HCT116 (cell line): ENCODE measurements at regions not wholly inside any gene's neighbourhood (a gene's known extent, or its start where the extent isn't known, plus 50 kb on each side); places are given as distances from the start of the nearest gene placed in this dataset.

Experiments used
- ATAC-seq: fragments of 200-7000 bp; cut with Tn5 transposase; 2 replicates; pipeline ENCODE4 v1.9.1; 2020; ENCODE audit warnings: mild to moderate bottlenecking, moderate library complexity
- BruUV-seq: library from RNA; stranded (reverse); fragments of 400-500 nt; replicated peaks from 2 replicates; lab custom pipeline; 2021; lab: Mats Ljungman, UMichigan
- CTCF ChIA-PET: fragments of 300-600 bp; sonication (Branson Sonifier 250); formaldehyde crosslinking; loops from one replicate; lab custom pipeline; 2021; ENCODE audit warnings: antibody characterized with exemption; lab: Charles Lee
- POLR2A ChIA-PET: fragments of 300-600, 350-600 bp; sonication (Branson Sonifier 250); formaldehyde crosslinking; loops from one replicate; lab custom pipeline; 2021; ENCODE audit warnings: antibody characterized with exemption; lab: Charles Lee
- RAD21 ChIA-PET, 2 experiments: fragments of 300-600 bp; sonication (Branson Sonifier 250); formaldehyde crosslinking; loops; one replicate each; lab custom pipeline; 2023; ENCODE audit warnings: low total read pairs in 2 of 2; ENCODE audit not compliant: uncharacterized antibody in 2 of 2, unreplicated experiment in 2 of 2, low non-redundant PET in 1 of 2; lab: Charles Lee
- DNase-seq: peaks from one replicate; pipeline ENCODE4 v3.0.0-alpha.2; 2010; ENCODE audit warnings: low read depth, low spot score
- H2AFZ ChIP-seq: fragments of 200-600 bp; shearing (Covaris generic), sonication (generic); 2 replicates; pipeline ENCODE4 v1.6.1; 2017; ENCODE audit warnings: low read depth, mixed run types, mixed read lengths, antibody characterized with exemption, low read length; ENCODE audit not compliant: poor library complexity, severe bottlenecking
- H3K27ac ChIP-seq: 2 replicates; pipeline ENCODE4 v1.5.1; 2012; ENCODE audit warnings: low read depth, low read length
- H3K27me3 ChIP-seq: fragments of 200-600 bp; sonication (generic); 2 replicates; pipeline ENCODE4 v1.6.1; 2016; ENCODE audit warnings: mixed run types, low read length, mixed read lengths; ENCODE audit not compliant: insufficient read depth
- H3K36me3 ChIP-seq, 2 experiments: fragments of 200-500 bp in 1 of 2; fragments of 200-600 bp in 1 of 2; sonication (Bioruptor generic) in 1 of 2; sonication (generic) in 1 of 2; 2 replicates each; pipeline versions ENCODE4 v1.5.1 to v1.6.1; 2014 to 2016; ENCODE audit warnings: low read length in 2 of 2, inconsistent platforms in 1 of 2, mixed read lengths in 1 of 2, mixed run types in 1 of 2; ENCODE audit not compliant: insufficient read depth in 2 of 2, control insufficient read depth in 1 of 2
- H3K4me1 ChIP-seq, 2 experiments: fragments of 200-600 bp in 1 of 2; sonication (generic) in 1 of 2; 2 replicates each; pipeline versions ENCODE4 v1.5.1 to v1.6.1; 2012 to 2017; ENCODE audit warnings: low read length in 2 of 2, inconsistent platforms in 1 of 2, mild to moderate bottlenecking in 1 of 2, mixed read lengths in 1 of 2, mixed run types in 1 of 2, moderate library complexity in 1 of 2; ENCODE audit not compliant: insufficient read depth in 2 of 2, control insufficient read depth in 1 of 2
- H3K4me2 ChIP-seq: fragments of 200-600 bp; sonication (generic); 2 replicates; pipeline ENCODE4 v1.6.1; 2017; ENCODE audit warnings: mixed run types, low read length, mixed read lengths
- H3K4me3 ChIP-seq, 2 experiments: fragments of 200-600 bp in 1 of 2; sonication (generic) in 1 of 2; replicated peaks in 1 of 2; 2 replicates each; pipeline ENCODE4 v1.5.1; 2011 to 2016; ENCODE audit warnings: low read length in 2 of 2, control low read depth in 1 of 2, low read depth in 1 of 2, mild to moderate bottlenecking in 1 of 2, mixed read lengths in 1 of 2, mixed run types in 1 of 2
- H3K79me2 ChIP-seq: fragments of 200-600 bp; sonication (generic); 2 replicates; pipeline ENCODE4 v1.6.1; 2017; ENCODE audit warnings: mild to moderate bottlenecking, mixed run types, low read length, moderate library complexity, mixed read lengths; ENCODE audit not compliant: insufficient read depth
- H3K9ac ChIP-seq: fragments of 200-600 bp; sonication (generic); 2 replicates; pipeline ENCODE4 v1.6.1; 2016; ENCODE audit warnings: low read length, mixed read lengths
- H3K9me2 ChIP-seq: fragments of 200-600 bp; sonication (generic), shearing (Covaris generic); 2 replicates; pipeline ENCODE4 v1.6.1; 2017; ENCODE audit warnings: mixed run types, mild to moderate bottlenecking, moderate library complexity; ENCODE audit not compliant: insufficient read depth
- H3K9me3 ChIP-seq, 2 experiments: fragments of 200-500 bp in 1 of 2; fragments of 200-600 bp in 1 of 2; sonication (Bioruptor generic) in 1 of 2; sonication (generic) in 1 of 2; 2 replicates each; pipeline ENCODE4 v1.6.1; 2014 to 2017; ENCODE audit warnings: low read length in 2 of 2, mixed read lengths in 2 of 2, inconsistent platforms in 1 of 2, low read depth in 1 of 2, mild to moderate bottlenecking in 1 of 2, mixed run types in 1 of 2, moderate library complexity in 1 of 2; ENCODE audit not compliant: control insufficient read depth in 1 of 2, insufficient read depth in 1 of 2
- H4K20me1 ChIP-seq: fragments of 200-600 bp; sonication (generic), shearing (Covaris generic); 2 replicates; pipeline ENCODE4 v1.6.1; 2017; ENCODE audit warnings: mixed run types, mild to moderate bottlenecking, moderate library complexity; ENCODE audit not compliant: insufficient read depth
- CBX3 ChIP-seq: IDR thresholded peaks from 2 replicates; pipeline ENCODE4 v1.6.1; 2012; ENCODE audit warnings: low read depth
- EGR1 ChIP-seq: IDR thresholded peaks from 2 replicates; pipeline ENCODE4 v1.6.1; 2012; ENCODE audit warnings: low read depth
- EZH2phosphoT487 ChIP-seq: fragments of 200-600 bp; IDR thresholded peaks from 2 replicates; pipeline ENCODE4 v1.6.1; 2018; ENCODE audit warnings: antibody characterized with exemption, borderline replicate concordance
- FOSL1 ChIP-seq: IDR thresholded peaks from 2 replicates; pipeline ENCODE4 v1.6.1; 2012; ENCODE audit warnings: low read depth
- JUND ChIP-seq: IDR thresholded peaks from 2 replicates; pipeline ENCODE4 v1.6.1; 2012
- POLR2A ChIP-seq: IDR thresholded peaks from 2 replicates; pipeline ENCODE4 v1.7.0; 2011; ENCODE audit warnings: borderline replicate concordance; ENCODE audit not compliant: insufficient read depth, insufficient read length; ENCODE audit errors: extremely low read depth
- POLR2AphosphoS5 ChIP-seq: IDR thresholded peaks from 2 replicates; pipeline ENCODE4 v1.6.1; 2011; ENCODE audit warnings: mild to moderate bottlenecking, low read depth, low read length, moderate library complexity
- RAD21 ChIP-seq: IDR thresholded peaks from 2 replicates; pipeline ENCODE4 v1.6.1; 2012; ENCODE audit warnings: low read depth, mild to moderate bottlenecking
- SIN3A ChIP-seq: IDR thresholded peaks from 2 replicates; pipeline ENCODE4 v1.6.1; 2012; ENCODE audit warnings: low read depth
- SP1 ChIP-seq: IDR thresholded peaks from 2 replicates; pipeline ENCODE4 v1.6.1; 2012; ENCODE audit warnings: low read depth
- TCF7L2 ChIP-seq: IDR thresholded peaks from 2 replicates; pipeline ENCODE4 v1.7.0; 2011; ENCODE audit warnings: borderline replicate concordance, inconsistent platforms; ENCODE audit not compliant: insufficient read depth, insufficient read length; ENCODE audit errors: extremely low read depth
- ZFX ChIP-seq: fragments of 450-650 bp; IDR thresholded peaks from 2 replicates; pipeline ENCODE4 v1.6.1; 2017
- intact Hi-C: fragments of 100-400 bp; cut with micrococcal nuclease; formaldehyde crosslinking; loops from 2 replicates; pipeline ENCODE4 v1.10.0; 2022
- TF ChIP-seq, protein P1 (sequence below), 3 experiments: fragments of 200-600 bp in 1 of 3; sonication (generic) in 1 of 3; IDR thresholded peaks in 2 of 3; conservative IDR thresholded peaks in 1 of 3; 2 replicates each; pipeline ENCODE4 v1.5.1; 2012 to 2017; ENCODE audit warnings: low read depth in 2 of 3, low read length in 2 of 3, antibody characterized with exemption in 1 of 3, borderline replicate concordance in 1 of 3, control low read depth in 1 of 3, mild to moderate bottlenecking in 1 of 3, mixed read lengths in 1 of 3, mixed run types in 1 of 3, moderate library complexity in 1 of 3; ENCODE audit not compliant: insufficient read depth in 1 of 3
- TF ChIP-seq, protein P2 (sequence below): IDR thresholded peaks from 2 replicates; pipeline ENCODE4 v1.6.1; 2011; ENCODE audit warnings: mild to moderate bottlenecking, low read length, moderate library complexity; ENCODE audit not compliant: insufficient replicate concordance; ENCODE audit errors: extremely low read depth
- TF ChIP-seq, protein P3 (sequence below): IDR thresholded peaks from 2 replicates; pipeline ENCODE4 v1.6.1; 2012

DNA sequence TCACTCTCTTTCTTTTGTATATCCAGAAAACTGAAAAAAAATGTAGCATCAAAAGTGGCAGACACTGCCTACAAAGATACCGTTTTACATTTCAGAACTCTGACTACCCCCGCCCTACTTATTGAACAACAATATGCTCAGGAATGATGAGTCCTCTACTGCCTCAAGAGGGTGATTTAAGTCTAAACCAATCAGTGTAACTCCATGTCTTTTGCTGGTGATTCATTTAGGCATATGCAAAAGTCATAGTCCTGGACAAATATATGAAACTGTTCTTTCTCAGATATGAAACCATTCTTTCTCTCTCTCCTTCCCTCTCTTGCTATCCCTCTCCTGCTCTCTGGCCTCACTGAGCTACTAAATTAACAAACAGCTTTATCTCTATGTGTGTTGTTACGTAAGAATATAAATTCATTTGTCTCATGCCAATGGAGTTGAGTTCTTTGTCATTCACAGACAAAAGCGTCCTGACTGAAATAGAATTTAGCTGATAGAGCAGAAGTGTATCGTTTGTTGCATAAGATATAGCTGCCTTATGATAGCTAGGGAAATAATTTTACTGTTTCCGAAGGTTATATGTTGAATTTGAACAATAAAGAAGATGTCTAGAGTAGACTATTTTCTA lies 133.7 kb upstream of the OSTN start:
- ATAC-seq: peak; percentile 53
- Histone ChIP-seq H3K9me3 (no peaks in the 10 kb centered on the region), H3K4me1 (peaks cover 0 to 9% of the 10 kb centered on the region in 2 experiments; a peak in 1 of 4 replicates), H3K79me2 (no peaks in the 10 kb centered on the region), H3K36me3 (no peaks in the 10 kb centered on the region), H3K4me3 (no peak overlapping the region), H3K4me2 (no peak overlapping the region), H4K20me1 (no peaks in the 10 kb centered on the region), H3K9ac (no peak overlapping the region), H3K27ac (no peak overlapping the region), H2AFZ (peak overlapping the region; percentile 37), H3K27me3 (no peaks in the 10 kb centered on the region), H3K9me2 (no peaks in the 10 kb centered on the region)
- CTCF ChIA-PET: no interaction called here
- BruUV-seq: no TSS peak
- TF ChIP-seq, protein P1, sequence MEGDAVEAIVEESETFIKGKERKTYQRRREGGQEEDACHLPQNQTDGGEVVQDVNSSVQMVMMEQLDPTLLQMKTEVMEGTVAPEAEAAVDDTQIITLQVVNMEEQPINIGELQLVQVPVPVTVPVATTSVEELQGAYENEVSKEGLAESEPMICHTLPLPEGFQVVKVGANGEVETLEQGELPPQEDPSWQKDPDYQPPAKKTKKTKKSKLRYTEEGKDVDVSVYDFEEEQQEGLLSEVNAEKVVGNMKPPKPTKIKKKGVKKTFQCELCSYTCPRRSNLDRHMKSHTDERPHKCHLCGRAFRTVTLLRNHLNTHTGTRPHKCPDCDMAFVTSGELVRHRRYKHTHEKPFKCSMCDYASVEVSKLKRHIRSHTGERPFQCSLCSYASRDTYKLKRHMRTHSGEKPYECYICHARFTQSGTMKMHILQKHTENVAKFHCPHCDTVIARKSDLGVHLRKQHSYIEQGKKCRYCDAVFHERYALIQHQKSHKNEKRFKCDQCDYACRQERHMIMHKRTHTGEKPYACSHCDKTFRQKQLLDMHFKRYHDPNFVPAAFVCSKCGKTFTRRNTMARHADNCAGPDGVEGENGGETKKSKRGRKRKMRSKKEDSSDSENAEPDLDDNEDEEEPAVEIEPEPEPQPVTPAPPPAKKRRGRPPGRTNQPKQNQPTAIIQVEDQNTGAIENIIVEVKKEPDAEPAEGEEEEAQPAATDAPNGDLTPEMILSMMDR (IDR thresholded peaks at IDR 0.05 in 2 of 3, conservative IDR thresholded peaks at IDR 0.05 in 1 of 3; ENCODE audit: borderline replicate concordance in 1 of 3, insufficient read depth in 1 of 3, low read depth in 2 of 3, low read length in 2 of 3): peak in 1 of 3 experiments; percentile 8; a peak in 1 of 6 replicates
- TF ChIP-seq POLR2A (no peak), FOSL1 (no peak), RAD21 (no peak), EGR1 (no peak)
- DNase-seq: no peak
- intact Hi-C loops: no loop called here
- POLR2A ChIA-PET: no interaction called here
- RAD21 ChIA-PET: no interaction called here

DNA sequence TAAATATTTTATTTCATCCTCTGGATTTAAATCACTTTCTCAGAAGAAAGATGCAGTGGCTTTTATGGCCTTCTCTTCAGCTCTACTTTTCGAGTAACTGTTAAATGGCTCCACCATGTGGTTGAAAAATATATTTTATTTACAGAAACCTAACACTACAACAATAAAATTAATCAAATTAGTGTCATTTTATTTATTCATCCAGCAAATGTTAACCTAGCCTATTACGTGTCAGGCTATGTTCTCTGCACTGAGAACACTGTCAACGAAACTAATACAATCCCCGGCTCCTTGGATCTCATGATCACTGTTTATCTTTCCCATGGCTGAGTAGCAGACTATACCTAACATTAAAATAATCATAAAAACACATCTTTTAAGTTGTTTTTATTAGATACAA lies 148.0 kb upstream of the OSTN start:
- Histone ChIP-seq H3K27ac (no peak overlapping the region), H3K4me2 (no peak overlapping the region), H3K4me1 (no peaks in the 10 kb centered on the region), H3K9me3 (no peaks in the 10 kb centered on the region), H3K36me3 (no peaks in the 10 kb centered on the region), H3K4me3 (no peak overlapping the region), H3K9me2 (no peaks in the 10 kb centered on the region), H4K20me1 (no peaks in the 10 kb centered on the region), H2AFZ (peak overlapping the region; percentile 83), H3K27me3 (no peaks in the 10 kb centered on the region), H3K9ac (no peak overlapping the region), H3K79me2 (no peaks in the 10 kb centered on the region)
- intact Hi-C loops: loop anchor here (1.0 to 5.0 kb wide), 5 partner anchors 166 to 1090 kb away; no protein-coding TSS in a partner anchor
- ChIA-PET RAD21 (interaction anchor here (0.8 to 1.7 kb wide), 5 partner anchors 167 to 350 kb away, joined by 3 to 7 read pairs (median 3); no protein-coding TSS in a partner anchor), POLR2A (no interaction called here), CTCF (interaction anchor here (0.6 to 2.1 kb wide), 11 partner anchors 10 to 1090 kb away, joined by 3 to 18 read pairs (median 5); partner anchors contain the start of gene GMNC)
- peak; percentile 31 for DNase-seq
- BruUV-seq: no TSS peak
- peak; percentile 63 for ATAC-seq
- no peak for TF ChIP-seq TCF7L2
- TF ChIP-seq JUND: no peak
- no peak for TF ChIP-seq CBX3
- TF ChIP-seq, protein P2, sequence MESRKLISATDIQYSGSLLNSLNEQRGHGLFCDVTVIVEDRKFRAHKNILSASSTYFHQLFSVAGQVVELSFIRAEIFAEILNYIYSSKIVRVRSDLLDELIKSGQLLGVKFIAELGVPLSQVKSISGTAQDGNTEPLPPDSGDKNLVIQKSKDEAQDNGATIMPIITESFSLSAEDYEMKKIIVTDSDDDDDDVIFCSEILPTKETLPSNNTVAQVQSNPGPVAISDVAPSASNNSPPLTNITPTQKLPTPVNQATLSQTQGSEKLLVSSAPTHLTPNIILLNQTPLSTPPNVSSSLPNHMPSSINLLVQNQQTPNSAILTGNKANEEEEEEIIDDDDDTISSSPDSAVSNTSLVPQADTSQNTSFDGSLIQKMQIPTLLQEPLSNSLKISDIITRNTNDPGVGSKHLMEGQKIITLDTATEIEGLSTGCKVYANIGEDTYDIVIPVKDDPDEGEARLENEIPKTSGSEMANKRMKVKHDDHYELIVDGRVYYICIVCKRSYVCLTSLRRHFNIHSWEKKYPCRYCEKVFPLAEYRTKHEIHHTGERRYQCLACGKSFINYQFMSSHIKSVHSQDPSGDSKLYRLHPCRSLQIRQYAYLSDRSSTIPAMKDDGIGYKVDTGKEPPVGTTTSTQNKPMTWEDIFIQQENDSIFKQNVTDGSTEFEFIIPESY: no peak
- TF ChIP-seq SP1: no peak
- peak; percentile 82 for TF ChIP-seq RAD21
- no peak for TF ChIP-seq POLR2AphosphoS5
- TF ChIP-seq SIN3A: no peak
- no peak for TF ChIP-seq EZH2phosphoT487
- TF ChIP-seq, protein P3, sequence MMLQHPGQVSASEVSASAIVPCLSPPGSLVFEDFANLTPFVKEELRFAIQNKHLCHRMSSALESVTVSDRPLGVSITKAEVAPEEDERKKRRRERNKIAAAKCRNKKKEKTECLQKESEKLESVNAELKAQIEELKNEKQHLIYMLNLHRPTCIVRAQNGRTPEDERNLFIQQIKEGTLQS: no peak
- TF ChIP-seq FOSL1: no peak
- no peak for TF ChIP-seq ZFX
